Activated T-cell treated with anti-CD3 and anti-CD28 coated beads, Interleukin-2, amount 50 U/mL, for 72 hours (primary cell): ENCODE measurements at regions not wholly inside any gene's neighbourhood (a gene's known extent, or its start where the extent isn't known, plus 50 kb on each side); places are given as distances from the start of the nearest gene placed in this dataset.
"Not testable (repeated sequence)": the region's sequence is repeated elsewhere in the genome, so short reads cannot be mapped to it uniquely, and the experiment has no call there.

ENCODE experiments used
- ATAC-seq, 2 donors: fragments of 150-1000 bp; cut with Tn5 transposase; replicated peaks in 1 of 2; 2 replicates each; pipeline ENCODE4 v1.10.0; 2021; ENCODE audit warnings: moderate library complexity in 2 of 2, mild to moderate bottlenecking in 1 of 2
- DNase-seq, 2 donors: peaks; one replicate each; pipeline ENCODE4 v3.0.0; 2021 to 2022; ENCODE audit warnings: mixed read lengths in 1 of 2
- H3K27ac Mint-ChIP-seq: one replicate; pipeline ENCODE4 v1.8.0; 2022; ENCODE audit warnings: mild to moderate bottlenecking, moderate library complexity, mixed read lengths
- H3K27me3 Mint-ChIP-seq: one replicate; pipeline ENCODE4 v1.8.0; 2022; ENCODE audit warnings: low read depth, mixed read lengths
- H3K36me3 Mint-ChIP-seq, 2 donors: one replicate each; pipeline ENCODE4 v1.8.0; 2022; ENCODE audit warnings: mixed read lengths in 2 of 2, mild to moderate bottlenecking in 1 of 2; ENCODE audit not compliant: insufficient read depth in 2 of 2
- H3K4me1 Mint-ChIP-seq: one replicate; pipeline ENCODE4 v1.8.0; 2022; ENCODE audit warnings: low read depth, mixed read lengths
- H3K4me3 Mint-ChIP-seq, 2 donors: one replicate each; pipeline ENCODE4 v1.8.0; 2022; ENCODE audit warnings: mild to moderate bottlenecking in 2 of 2, mixed read lengths in 2 of 2, moderate library complexity in 2 of 2
- H3K9me3 Mint-ChIP-seq, 2 donors: one replicate each; pipeline ENCODE4 v1.8.0; 2022; ENCODE audit warnings: mixed read lengths in 2 of 2

DNA sequence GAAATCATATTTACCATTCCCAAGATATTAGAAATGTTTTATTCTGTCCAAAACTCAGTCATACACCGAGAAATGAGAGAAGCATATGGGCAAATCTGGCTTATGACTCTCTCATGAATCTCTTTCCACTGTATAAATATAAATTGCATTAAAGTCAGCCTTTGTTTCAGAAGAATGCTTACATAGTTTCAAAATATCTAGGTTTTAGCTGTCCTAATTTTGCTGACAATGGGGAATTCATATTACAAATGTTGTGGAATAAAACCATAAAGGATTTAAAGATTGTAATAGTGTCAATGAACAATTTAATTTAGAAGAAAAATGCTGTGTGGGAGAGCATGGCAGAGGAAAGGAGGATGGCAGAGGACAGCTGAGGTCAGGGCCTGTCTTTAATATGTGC is 185.0 kb upstream of the THSD7A start:
- H3K36me3 Mint-ChIP-seq: no peaks in the 10 kb centered on the region
- no peak overlapping the region for H3K27ac Mint-ChIP-seq
- no peaks in the 10 kb centered on the region for H3K27me3 Mint-ChIP-seq
- H3K4me3 Mint-ChIP-seq: no peak overlapping the region
- no peak for ATAC-seq
- no peaks in the 10 kb centered on the region for H3K4me1 Mint-ChIP-seq
- no peaks in the 10 kb centered on the region for H3K9me3 Mint-ChIP-seq
- no peak for DNase-seq

DNA sequence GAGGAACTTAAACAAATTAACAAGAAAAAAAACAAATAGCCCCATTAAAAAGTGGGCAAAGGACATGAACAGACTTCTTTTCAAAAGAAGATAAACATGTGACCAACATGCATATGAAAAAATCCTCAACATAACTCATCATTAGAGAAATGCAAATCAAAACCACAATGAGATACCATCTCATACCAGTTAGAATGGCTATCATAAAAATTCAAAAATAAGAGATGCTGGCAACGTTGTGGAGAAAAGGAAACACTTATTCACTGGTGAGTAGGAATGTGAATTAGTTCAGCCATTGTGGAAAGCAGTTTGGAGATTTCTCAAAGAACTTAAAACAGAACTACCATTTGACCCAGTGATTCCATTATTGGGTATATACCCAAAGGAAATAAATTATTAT is 189.1 kb upstream of the TMEM106B start:
- H3K27me3 Mint-ChIP-seq, ATAC-seq, H3K36me3 Mint-ChIP-seq, H3K9me3 Mint-ChIP-seq, H3K4me3 Mint-ChIP-seq, H3K27ac Mint-ChIP-seq, H3K4me1 Mint-ChIP-seq, DNase-seq: not testable (repeated sequence)

DNA sequence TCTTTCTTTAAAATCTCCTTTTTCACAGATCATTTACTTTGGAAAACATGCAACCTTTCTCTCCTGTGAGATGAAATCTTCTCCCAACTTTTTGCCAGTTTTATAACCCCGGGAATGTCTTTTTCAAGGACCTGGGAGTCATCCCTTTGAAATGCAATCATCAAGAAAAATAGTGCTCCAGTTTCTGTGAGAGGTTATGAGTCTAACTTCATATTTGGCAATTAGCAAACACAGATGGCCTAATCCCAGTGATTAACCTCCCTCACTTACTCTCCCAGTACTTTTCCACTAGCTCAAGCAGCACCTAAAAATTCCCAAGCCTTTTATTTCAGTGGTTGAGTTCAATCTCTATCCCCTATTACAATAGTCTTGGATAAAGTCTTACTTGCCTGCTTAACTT is 185.8 kb upstream of the TMEM106B start:
- H3K4me3 Mint-ChIP-seq: no peak overlapping the region
- no peaks in the 10 kb centered on the region for H3K36me3 Mint-ChIP-seq
- H3K4me1 Mint-ChIP-seq: no peaks in the 10 kb centered on the region
- no peaks in the 10 kb centered on the region for H3K27me3 Mint-ChIP-seq
- ATAC-seq: no peak
- DNase-seq: no peak
- no peak overlapping the region for H3K27ac Mint-ChIP-seq
- no peaks in the 10 kb centered on the region for H3K9me3 Mint-ChIP-seq

DNA sequence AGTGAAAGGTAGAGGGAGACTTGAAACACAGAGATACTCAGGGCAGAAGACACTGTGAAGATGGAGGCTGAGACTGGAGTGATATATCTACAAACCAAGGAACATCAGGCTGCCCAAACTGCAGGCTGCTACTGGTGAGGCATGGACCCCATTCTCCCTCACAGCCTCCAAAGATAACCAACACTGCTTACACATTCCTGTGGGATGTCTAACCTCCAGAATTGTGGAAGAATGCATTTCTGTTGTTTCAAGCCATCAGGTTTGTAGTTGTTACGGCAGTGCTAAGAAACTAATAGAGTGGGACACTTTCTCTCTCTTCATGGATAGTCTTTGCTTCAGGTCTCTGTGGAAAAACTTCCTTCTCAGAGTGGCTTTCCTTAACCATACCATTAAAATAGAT is 182.6 kb upstream of the TMEM106B start:
- no peaks in the 10 kb centered on the region for H3K27me3 Mint-ChIP-seq
- no peak for DNase-seq
- no peak for ATAC-seq
- peaks cover 5% of the 10 kb centered on the region for H3K4me1 Mint-ChIP-seq
- no peaks in the 10 kb centered on the region for H3K9me3 Mint-ChIP-seq
- H3K36me3 Mint-ChIP-seq: no peaks in the 10 kb centered on the region
- H3K27ac Mint-ChIP-seq: no peak overlapping the region
- H3K4me3 Mint-ChIP-seq: no peak overlapping the region

DNA sequence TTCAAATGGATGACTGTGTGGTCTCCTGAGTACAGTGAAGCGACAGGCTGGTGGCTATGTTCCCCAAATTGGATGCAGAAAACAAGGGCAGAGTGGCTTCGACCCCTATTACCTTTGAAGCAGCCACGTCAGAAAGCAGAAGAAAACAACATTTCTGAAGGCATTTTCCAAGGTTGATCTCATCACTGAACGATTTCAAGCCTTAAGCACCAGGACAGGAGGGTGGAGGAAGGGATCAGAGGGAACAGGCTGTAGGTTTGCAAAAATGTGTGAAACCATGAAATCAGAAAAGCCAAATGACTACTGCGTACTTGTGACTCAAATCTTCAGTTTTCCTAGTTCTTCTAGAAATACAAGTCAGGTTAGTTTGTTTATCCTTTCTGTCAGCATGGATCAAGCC is 181.0 kb upstream of the TMEM106B start:
- DNase-seq: no peak
- no peak overlapping the region for H3K27ac Mint-ChIP-seq
- no peaks in the 10 kb centered on the region for H3K9me3 Mint-ChIP-seq
- no peak for ATAC-seq
- H3K4me3 Mint-ChIP-seq: no peak overlapping the region
- H3K4me1 Mint-ChIP-seq: peaks cover 5% of the 10 kb centered on the region
- H3K27me3 Mint-ChIP-seq: peaks cover 7% of the 10 kb centered on the region
- H3K36me3 Mint-ChIP-seq: no peaks in the 10 kb centered on the region

DNA sequence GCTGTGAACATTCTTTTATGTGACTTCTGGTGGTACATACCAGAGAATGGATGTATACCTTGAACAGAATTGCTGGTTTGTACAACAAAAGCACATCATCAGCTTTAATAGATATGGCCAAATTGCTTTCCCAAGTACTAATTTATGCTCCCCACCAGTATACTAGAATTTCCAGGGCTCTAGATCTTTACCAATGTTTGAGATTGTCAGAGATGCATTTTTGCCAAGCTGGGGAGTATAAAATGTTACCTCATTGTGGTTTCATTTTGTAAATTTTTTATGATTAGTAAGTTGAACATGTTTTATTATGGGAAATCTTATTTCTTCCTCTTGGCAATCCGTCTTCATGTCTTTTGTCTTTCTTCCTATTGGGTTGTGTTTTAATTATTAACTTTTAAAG is 179.9 kb upstream of the TMEM106B start:
- H3K27ac Mint-ChIP-seq: no peak overlapping the region
- no peaks in the 10 kb centered on the region for H3K9me3 Mint-ChIP-seq
- DNase-seq (no peak), ATAC-seq (no peak)
- H3K4me1 Mint-ChIP-seq: peaks cover 5% of the 10 kb centered on the region
- peaks cover 7% of the 10 kb centered on the region for H3K27me3 Mint-ChIP-seq
- no peak overlapping the region for H3K4me3 Mint-ChIP-seq
- no peaks in the 10 kb centered on the region for H3K36me3 Mint-ChIP-seq

DNA sequence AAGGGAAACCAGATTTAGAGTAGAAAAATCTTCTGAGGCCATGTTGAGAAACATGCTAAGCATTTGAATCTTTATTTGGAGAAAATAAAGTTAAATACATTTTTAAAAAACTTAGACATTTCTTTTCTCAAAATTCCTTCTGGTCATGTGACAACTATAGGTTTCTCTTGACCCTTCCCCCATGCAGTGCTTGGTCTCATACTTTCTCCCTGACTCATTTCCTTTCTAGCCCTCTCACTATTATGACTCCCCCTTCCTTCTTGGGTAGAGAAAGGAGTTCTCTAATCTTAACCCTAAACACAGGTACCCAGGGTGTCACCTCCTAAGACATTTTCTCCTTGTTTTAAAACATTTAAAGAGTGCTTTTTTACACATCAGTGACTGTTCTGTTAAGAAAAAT is 179.5 kb upstream of the TMEM106B start:
- H3K4me3 Mint-ChIP-seq: no peak overlapping the region
- H3K9me3 Mint-ChIP-seq: no peaks in the 10 kb centered on the region
- ATAC-seq (no peak), DNase-seq (no peak)
- H3K4me1 Mint-ChIP-seq: peaks cover 5% of the 10 kb centered on the region
- peaks cover 7% of the 10 kb centered on the region for H3K27me3 Mint-ChIP-seq
- H3K36me3 Mint-ChIP-seq: no peaks in the 10 kb centered on the region
- no peak overlapping the region for H3K27ac Mint-ChIP-seq

DNA sequence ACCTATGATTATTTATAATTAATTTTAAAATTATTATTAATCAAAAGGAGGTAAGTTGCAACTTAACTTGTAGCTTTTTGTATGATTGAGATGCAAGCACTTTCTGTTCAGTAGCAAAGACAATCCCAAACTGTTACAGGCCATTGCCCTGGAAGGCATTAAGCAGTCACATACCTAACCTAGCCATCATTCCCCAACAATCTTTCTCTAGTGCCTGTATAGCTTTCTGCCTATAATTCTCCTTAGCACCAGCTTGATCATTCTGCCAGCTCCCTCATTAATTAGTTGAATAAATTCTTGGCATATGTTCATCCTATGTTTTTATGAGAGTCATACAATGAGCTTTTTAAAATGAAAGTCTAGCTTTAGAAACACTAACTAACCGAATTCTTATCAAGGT is 178.9 kb upstream of the TMEM106B start:
- H3K4me3 Mint-ChIP-seq: no peak overlapping the region
- no peak overlapping the region for H3K27ac Mint-ChIP-seq
- no peak for ATAC-seq
- H3K36me3 Mint-ChIP-seq: no peaks in the 10 kb centered on the region
- peaks cover 12% of the 10 kb centered on the region for H3K27me3 Mint-ChIP-seq
- DNase-seq: no peak
- H3K9me3 Mint-ChIP-seq: no peaks in the 10 kb centered on the region
- H3K4me1 Mint-ChIP-seq: peaks cover 5% of the 10 kb centered on the region

DNA sequence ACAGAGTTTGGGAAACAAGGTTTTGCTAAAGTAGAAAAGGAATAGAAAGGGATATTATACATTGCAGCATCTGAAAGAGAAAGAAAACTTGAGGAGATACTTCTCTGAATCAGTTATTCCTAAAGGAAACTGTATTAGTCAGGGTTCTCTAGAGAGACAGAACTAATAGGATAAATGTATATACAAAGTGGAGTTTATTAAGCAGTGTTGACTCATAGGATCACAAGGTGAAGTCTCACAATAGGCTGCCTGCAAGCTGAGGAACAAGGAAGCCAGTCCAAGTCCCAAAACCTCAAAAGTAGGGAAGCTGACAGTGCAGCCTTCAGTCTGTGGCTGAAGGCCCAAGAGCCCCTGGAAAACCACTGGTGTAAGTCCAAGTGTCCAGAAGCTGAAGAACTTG is 167.6 kb upstream of the TMEM106B start:
- H3K27me3 Mint-ChIP-seq, ATAC-seq, H3K9me3 Mint-ChIP-seq, DNase-seq, H3K36me3 Mint-ChIP-seq, H3K4me1 Mint-ChIP-seq, H3K4me3 Mint-ChIP-seq, H3K27ac Mint-ChIP-seq: not testable (repeated sequence)

DNA sequence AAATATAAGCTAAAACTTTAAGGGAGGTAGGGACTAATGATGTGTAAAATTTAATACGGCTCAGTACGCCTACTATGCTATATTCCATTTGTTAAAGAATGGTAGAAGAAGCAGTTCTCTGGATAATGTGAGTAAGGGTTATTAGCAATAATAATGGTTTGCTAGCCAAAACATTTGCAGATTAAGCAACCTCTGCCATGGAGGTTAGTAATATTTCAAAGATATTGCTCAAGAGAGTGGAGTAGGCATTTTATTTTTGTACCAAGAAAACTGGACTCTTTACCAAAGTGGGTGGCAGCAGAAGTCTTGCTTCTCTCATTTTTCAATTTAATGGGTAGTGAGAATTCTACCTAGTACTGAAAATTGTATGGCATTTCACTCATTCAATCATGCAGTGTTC is 158.9 kb upstream of the TMEM106B start:
- ATAC-seq (no peak), DNase-seq (no peak)
- Mint-ChIP-seq H3K4me3 (no peak overlapping the region), H3K4me1 (no peaks in the 10 kb centered on the region), H3K36me3 (peaks cover 2 to 6% of the 10 kb centered on the region in 2 donors), H3K9me3 (peaks cover 3 to 5% of the 10 kb centered on the region in 2 donors), H3K27ac (no peak overlapping the region), H3K27me3 (peaks cover 7% of the 10 kb centered on the region)

DNA sequence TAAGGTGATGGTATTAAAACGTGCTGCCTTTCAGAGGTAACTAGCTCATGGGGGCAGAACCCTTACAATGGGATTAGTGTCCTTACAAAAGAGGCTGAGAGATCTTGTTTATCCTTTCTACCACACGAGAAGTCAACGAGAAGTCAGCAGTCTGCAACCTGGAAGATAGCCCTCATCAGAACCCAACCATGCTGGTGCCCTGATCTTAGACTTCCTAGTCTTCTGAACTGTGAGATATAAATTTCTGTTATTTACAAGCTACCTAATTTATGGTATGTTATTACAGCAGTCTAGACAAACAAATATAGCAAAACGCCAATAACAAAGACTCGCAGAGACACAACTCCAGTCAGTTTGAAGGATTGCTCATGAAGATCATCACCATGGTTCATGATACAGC is 157.5 kb upstream of the TMEM106B start:
- H3K27me3 Mint-ChIP-seq: peaks cover 7% of the 10 kb centered on the region
- no peak overlapping the region for H3K4me3 Mint-ChIP-seq
- H3K9me3 Mint-ChIP-seq: peaks cover 5 to 8% of the 10 kb centered on the region in 2 donors
- ATAC-seq (no peak), DNase-seq (no peak)
- H3K4me1 Mint-ChIP-seq: no peaks in the 10 kb centered on the region
- no peak overlapping the region for H3K27ac Mint-ChIP-seq
- H3K36me3 Mint-ChIP-seq: peaks cover 2 to 6% of the 10 kb centered on the region in 2 donors

DNA sequence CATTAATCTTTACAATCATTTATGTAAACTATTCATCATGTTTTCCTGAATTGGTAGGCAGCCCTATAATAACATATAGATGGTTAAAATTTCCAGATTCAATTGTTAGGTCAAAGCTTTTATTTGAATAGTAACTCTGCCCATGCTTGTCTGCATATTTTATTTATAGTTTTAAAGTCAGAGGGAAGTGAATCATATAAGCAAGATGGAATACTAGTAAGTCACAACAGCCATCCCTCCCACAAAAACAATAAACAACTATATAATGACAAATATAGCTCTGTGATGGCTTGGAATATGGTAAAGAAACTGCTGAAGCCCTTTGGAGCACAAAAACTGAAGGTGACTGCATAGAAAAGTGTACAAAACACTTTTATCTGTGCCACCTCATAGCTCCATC is 156.3 kb upstream of the TMEM106B start:
- Mint-ChIP-seq H3K27ac (no peak overlapping the region), H3K4me1 (no peaks in the 10 kb centered on the region), H3K4me3 (no peak overlapping the region)

DNA sequence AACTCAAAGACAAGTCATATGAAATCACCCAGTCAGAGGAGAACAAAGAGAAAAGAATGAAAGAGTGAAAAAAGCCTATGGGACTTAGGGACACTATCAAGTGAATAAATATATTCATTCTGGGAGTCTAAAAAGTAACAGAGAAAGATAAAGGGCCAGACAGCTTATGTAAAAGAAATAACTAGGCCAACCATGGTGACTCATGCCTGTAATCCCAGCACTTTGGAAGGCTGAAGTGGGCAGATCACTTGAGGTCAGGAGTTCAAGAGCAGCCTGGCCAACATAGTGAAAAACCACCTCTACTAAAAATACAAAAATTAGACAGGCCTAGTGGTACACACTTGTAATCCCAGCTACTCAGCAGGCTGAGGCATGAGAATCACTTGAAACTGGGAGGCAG is 154.7 kb upstream of the TMEM106B start:
- no peak overlapping the region for H3K27ac Mint-ChIP-seq
- ATAC-seq: no peak
- peaks cover 5 to 8% of the 10 kb centered on the region in 2 donors for H3K9me3 Mint-ChIP-seq
- H3K4me1 Mint-ChIP-seq: no peaks in the 10 kb centered on the region
- H3K4me3 Mint-ChIP-seq: no peak overlapping the region
- H3K36me3 Mint-ChIP-seq: peaks cover 2 to 6% of the 10 kb centered on the region in 2 donors
- DNase-seq: no peak
- H3K27me3 Mint-ChIP-seq: peaks cover 4% of the 10 kb centered on the region

More for the DNA sequence above, 156.3 kb upstream of the TMEM106B start:
- peaks cover 7% of the 10 kb centered on the region for H3K27me3 Mint-ChIP-seq
- H3K36me3 Mint-ChIP-seq: peaks cover 2 to 6% of the 10 kb centered on the region in 2 donors
- no peak for ATAC-seq
- no peak for DNase-seq
- peaks cover 5 to 8% of the 10 kb centered on the region in 2 donors for H3K9me3 Mint-ChIP-seq

DNA sequence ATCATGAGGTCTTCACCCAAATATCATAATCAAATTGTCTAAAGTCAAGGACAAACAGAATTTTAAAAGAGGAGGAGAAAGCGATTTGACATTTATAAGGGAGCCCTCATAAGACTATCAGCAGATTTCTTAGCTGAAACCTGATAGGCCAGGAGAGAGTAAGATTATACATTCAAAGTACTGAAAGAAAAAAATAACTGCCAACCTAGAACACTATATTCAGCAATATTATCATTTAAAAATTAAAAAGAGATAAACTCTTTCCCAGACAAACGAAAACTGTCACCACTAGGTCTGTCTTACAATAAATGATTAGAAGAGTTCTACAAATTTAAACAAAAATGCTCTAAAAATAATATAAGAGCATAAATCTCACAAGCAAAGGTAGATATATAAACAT is 154.1 kb upstream of the TMEM106B start:
- no peak overlapping the region for H3K27ac Mint-ChIP-seq
- no peak overlapping the region for H3K4me3 Mint-ChIP-seq
- no peaks in the 10 kb centered on the region for H3K4me1 Mint-ChIP-seq
- ATAC-seq: no peak
- H3K27me3 Mint-ChIP-seq: no peaks in the 10 kb centered on the region
- peaks cover 5 to 8% of the 10 kb centered on the region in 2 donors for H3K9me3 Mint-ChIP-seq
- DNase-seq: no peak
- H3K36me3 Mint-ChIP-seq: peaks cover 2 to 6% of the 10 kb centered on the region in 2 donors
